ENCODE measurements at regions not wholly inside any gene's neighbourhood (a gene's known extent, or its start where the extent isn't known, plus 50 kb on each side); places are given as distances from the start of the nearest gene placed in this dataset.

DNA sequence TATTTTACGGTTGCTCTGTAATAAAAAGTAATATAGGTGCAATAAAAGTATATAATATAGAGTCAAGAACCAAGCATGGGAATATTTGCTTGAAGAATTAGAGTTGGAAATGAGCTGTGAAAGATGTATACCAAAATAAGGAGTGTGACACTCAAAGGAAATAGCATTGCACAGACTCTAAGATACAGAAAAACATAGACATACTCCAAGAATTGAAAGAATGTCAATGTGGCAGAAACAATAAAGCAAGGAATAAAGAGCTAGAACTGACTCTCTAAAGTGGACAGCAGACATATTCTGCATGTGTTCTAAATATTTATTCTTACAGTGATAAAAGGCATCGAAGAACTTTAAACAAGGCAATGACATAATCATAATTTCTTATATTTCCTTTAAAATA is 561.1 kb upstream of the SETBP1 start:
- TF ChIP-seq, protein P1, sequence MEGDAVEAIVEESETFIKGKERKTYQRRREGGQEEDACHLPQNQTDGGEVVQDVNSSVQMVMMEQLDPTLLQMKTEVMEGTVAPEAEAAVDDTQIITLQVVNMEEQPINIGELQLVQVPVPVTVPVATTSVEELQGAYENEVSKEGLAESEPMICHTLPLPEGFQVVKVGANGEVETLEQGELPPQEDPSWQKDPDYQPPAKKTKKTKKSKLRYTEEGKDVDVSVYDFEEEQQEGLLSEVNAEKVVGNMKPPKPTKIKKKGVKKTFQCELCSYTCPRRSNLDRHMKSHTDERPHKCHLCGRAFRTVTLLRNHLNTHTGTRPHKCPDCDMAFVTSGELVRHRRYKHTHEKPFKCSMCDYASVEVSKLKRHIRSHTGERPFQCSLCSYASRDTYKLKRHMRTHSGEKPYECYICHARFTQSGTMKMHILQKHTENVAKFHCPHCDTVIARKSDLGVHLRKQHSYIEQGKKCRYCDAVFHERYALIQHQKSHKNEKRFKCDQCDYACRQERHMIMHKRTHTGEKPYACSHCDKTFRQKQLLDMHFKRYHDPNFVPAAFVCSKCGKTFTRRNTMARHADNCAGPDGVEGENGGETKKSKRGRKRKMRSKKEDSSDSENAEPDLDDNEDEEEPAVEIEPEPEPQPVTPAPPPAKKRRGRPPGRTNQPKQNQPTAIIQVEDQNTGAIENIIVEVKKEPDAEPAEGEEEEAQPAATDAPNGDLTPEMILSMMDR (IDR thresholded peaks at IDR 0.05), result no peak
- TF ChIP-seq EP300 (IDR thresholded peaks at IDR 0.05; ENCODE audit: low read depth) (no peak), POLR2AphosphoS5 (IDR thresholded peaks at IDR 0.05) (no peak), POLR2A (IDR thresholded peaks at IDR 0.05) (no peak)

Measured in transverse colon (tissue), 4 donors.